Fibroblast of the conjunctiva (primary cell): ENCODE measurements at regions not wholly inside any gene's neighbourhood (a gene's known extent, or its start where the extent isn't known, plus 50 kb on each side); places are given as distances from the start of the nearest gene placed in this dataset.

Experiments
- DNase-seq: peaks from one replicate; pipeline ENCODE4 v3.0.0-alpha.2; 2010; ENCODE audit warnings: low read depth

DNA sequence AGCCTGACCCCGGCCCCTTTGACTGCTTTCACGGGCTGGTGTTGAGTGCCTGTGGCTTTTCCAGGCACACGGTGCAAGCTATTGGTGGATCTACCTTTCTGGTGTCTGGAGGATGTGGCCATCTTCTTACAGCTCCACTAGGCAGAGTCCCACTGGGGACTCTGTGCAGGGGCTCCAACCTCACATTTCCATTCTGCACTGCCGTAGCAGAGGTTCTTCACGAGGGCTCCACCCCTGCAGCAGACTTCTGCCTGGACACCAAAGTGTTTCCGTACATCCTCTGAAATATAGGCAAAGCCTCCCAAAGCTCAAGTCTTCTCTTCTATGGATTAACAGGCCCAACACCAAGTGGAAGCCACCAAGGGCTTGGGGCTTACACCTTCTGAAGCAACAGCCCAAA, 691.5 kb upstream of the POU3F2 start:
- no peak for DNase-seq

- no peak for DNase-seq
Measured at GRCh38 chr6:98146656-98147055, 687.7 kb upstream of the POU3F2 start.

DNA sequence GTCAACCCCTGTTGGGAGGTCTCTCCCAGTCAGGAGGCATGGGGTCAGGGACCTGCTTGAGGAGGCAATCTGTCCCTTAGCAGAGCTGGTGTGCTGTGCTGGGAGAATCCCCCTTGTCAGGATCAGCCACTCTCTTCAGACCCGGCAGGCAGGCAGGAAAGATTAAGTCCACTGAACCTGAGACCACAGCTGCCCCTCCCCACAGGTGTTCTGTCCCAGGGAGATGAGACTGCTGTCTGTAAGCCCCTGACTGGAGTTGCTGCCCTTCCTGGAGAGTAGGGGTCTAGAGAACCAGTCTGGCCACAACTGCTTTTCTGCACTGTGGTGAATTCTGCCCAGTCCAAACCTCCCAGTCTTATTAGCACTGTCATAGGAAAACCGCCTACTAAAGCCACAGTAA, 677.8 kb upstream of the POU3F2 start:
- no peak for DNase-seq

GRCh38 chr6:98179606-98180005, 654.8 kb upstream of the POU3F2 start:
- DNase-seq: no peak

DNA sequence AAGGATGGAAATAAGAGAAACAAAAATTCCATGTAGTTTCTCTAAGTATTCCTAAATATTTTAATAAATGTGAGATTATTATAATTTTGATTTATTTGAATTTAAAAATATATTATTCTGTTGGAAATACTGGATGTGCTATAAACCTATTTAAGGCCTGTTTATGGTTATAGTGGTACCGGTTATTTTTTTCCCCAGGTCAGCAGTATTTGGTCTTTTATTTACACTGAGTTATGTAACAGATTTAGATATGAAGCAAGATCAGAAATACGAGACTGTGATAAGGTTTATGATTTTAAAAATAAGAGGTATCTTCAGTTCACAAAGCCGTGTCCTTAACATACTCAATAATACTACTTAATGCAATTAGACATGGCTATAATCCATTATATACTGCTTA, 634.3 kb upstream of the POU3F2 start:
- DNase-seq: no peak

DNA sequence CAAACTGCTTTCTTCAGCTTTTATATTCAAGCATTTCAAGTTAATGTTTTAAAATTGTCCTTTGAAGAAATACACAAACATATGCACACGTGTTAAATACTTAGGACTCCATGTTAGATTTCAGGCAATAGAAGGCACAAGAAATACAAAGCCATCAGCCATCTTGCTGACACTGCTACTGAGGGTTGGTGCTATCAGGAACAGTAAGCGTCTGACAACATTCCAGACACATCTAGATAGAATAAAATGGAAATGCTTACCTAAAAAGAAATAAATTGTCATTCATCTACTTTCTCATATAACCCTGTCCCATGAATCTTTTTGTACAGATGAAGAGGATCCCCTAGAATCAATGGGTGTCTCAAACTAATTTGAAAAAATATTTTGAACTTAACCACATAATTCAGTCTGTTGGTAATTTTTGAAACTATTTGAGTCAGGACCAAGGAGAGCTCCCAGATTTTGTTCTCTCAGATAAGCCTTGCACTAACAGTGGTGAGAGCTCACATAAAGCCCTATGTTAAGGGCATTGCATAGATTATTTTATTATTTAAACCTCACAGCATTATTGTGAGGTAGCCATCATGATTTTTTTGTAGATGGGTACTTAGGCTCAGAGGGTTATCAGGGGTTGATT, 631.1 kb upstream of the POU3F2 start:
- no peak for DNase-seq

DNA sequence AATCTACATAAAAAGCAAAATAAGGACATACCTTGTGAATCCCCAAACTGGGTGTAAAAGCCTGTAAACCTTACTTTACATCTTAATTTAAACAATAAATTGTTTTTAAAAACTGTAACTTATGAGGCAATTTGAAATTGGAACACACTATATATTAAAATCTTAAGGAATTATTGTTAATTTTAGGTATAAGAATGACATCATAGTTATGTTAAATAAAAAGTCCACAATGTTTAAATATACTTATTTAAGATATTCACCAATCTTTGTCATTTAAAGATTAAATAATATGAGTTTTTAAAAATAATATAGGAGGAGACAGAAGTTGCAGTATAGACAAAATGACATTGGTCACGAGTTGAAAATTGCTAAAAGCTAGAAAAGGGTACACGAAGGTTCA, 621.9 kb upstream of the POU3F2 start:
- no peak for DNase-seq

- DNase-seq: no peak
Measured at GRCh38 chr6:98215531-98215930, 618.8 kb upstream of the POU3F2 start.

DNA sequence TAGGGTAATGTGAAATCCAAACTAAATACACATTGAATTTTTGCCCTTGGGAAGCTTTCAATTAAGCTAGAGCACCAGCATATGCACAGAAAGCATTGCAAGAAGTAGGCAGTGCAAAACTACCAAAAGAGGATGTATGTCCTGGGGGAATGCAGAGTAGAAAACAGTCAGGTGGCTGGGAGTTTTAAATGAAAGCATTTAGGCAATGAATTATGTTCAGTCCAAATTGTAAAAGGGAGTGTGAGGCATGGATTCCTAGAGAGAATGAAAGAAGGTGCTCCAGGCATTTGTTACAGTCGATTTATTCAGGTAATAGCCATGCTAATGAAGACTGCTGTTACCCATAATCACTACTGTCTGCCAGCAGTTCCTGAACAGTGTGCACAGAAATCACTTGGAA, 604.1 kb upstream of the POU3F2 start:
- no peak for DNase-seq

DNA sequence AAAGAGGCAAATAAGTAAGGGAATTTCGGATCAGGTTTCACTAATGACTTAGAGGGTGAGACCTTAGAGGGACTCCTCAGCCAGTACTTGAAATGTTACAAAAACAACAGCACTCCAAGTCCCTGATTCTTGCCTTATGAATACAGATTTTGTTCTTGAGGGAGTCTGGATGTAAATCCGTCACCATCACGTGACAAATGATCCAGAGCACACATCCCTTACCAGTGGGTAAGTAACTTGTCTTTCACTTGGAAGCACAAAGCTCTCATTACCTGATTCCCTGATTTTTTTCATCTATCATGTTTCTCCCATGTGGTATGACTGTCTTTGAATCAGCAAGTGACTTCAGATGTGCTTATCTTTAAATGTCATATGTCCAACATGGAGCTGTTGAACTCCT, 595.3 kb upstream of the POU3F2 start:
- DNase-seq: no peak

GRCh38 chr6:98241630-98242029, 592.7 kb upstream of the POU3F2 start:
- no peak for DNase-seq

DNA sequence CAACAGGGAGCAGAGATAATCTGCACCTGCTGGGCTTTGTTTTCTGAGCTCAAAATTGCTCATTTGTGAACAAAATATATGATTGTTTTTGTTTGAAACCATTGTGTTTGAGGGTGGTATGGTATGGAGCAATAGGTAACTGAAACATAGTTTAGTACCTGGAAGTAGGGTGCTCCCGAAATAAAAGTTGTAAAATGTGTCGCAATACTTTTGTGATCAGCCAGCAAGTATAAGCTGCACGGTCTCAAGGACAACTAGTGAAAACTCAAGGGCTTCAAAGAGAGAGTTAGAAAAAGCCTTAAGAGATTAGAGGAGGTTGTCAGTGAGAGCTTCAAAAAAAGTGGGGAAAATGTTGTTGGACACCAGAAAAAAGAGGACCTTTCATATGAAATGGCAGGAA, 579.8 kb upstream of the POU3F2 start:
- no peak for DNase-seq

DNA sequence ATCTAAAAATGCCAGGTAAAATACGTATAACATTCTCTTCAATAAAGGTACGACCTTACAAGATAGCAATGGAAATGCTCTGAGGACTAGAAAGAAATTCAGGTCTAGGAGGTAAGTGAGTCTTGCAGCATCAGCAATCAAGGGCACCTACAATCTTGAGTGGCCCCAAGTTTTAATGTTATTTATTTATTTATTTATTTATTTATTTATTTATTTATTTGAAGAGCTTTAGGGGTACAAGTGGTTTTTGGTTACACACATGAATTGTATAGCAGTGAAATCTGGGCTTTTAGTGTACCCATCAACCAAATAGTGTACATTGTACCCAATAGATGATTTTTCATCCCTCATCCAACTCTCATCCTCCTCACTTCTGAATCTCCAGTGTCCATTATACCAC, 574.0 kb upstream of the POU3F2 start:
- no peak for DNase-seq

DNA sequence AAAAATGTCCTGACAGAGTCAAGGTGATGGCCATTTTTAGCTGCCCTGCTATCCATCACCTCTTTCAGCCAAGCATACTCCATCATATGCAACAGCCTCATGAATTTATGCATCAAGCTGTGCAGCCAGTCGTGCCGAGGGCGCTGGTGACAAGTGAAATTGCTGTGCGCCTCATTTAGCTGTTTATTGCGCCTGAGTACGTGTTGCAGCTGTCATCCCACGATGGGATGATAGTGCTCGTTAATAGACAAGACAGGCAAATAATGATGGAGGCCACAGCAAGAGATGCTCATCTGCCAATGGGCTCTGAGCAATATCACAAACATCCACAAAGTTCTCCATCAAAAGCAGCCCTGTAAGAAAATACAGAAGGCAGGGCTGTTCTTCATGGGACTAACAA, 562.3 kb upstream of the POU3F2 start:
- no peak for DNase-seq

DNA sequence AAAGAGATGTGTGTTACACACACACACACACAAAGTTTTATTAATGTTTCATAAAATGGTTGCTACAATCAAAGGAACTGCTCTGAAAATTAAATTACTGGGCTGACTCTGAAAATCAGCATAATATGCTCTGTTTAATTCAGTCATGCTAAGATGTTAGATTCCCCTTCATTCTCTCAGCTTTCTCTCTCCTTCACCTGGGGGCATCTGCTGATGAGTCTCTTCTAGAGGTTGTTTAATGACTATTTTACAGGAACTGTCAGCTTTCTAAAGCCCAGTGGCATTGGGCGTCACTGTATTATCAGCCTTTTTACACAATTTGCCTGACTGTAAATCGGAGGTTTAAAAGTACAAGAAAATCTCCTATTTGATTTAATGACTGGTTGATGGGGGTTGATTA, 559.7 kb upstream of the POU3F2 start:
- DNase-seq: no peak

DNA sequence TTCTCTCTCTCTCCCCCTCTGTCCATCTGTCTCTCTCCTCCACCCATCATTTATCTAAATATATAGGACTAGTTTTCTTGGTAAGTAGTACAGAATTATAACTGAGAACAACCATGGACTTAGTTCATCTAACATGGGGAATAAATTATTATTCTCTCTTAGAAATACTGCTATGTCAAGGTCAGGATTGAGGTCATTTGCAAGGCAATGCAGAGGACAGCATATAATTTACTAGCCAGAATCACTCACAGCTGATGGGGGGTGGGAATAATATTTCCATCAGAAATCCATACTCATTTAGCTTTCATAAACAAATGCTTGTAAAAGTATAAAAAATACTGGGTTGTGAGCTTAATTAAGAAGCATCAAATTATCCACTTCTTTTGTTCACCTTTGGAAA, 553.9 kb upstream of the POU3F2 start:
- DNase-seq: no peak

GRCh38 chr6:98286620-98287019, 547.8 kb upstream of the POU3F2 start:
- no peak for DNase-seq

DNA sequence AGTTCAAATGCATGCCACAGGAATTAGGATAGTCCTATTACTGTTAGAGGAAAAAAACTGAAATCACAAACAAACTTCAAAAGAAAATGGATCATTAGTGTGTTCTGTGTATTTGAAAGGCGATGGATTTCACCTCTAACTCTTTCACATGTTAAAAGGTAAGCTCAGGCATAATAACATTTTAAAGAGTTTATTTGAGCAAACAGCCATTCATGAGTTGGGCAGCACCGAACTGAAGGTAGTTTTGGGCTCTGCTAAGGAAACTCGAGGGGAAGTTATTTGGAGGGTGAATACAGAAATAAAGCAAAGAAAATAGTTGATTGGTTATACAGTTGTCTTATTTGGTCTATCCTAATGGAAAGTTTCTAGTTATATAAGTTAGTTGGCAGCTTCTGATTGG, 546.5 kb upstream of the POU3F2 start:
- DNase-seq: no peak

DNA sequence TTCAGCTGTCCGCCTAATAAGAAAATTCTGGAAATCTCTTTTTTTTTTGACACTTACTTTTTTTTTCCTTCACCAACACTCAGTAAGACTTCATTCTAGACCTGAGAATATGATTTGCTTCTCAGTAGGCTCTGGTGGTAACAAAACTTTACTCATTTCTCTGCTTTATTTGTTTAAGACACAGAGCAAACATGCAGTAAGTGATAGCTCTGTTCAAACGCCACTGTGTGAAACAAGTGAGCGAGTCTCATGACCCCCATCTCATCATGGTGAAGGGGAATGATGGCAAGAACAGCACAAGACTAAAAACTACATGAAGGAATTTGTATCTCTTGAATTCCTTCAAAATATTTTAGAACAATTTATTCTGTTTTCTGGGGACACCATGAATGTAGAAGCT, 541.6 kb upstream of the POU3F2 start:
- no peak for DNase-seq

- DNase-seq: no peak
Measured at GRCh38 chr6:98295515-98296175, 538.7 kb upstream of the POU3F2 start.

DNA sequence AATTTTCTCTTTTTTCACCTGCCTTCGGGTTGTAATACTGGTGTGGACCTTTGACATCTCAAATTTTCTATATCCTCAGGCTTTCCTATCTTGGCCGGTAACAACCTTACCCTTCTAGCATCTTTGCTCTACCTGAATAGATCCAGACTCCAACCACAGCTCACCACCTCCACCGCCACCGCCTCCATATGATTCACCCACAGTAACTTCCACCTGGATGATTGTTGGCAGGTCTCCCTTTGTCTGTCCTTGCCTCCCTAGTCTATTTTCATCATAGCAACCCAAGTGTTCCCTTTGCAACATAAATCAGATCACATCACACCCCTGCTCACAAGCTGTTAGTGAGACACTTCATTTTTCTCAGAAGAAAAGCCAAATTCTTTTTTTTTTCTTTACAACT, 525.8 kb upstream of the POU3F2 start:
- DNase-seq: no peak

GRCh38 chr6:98310443-98310842, 523.9 kb upstream of the POU3F2 start:
- no peak for DNase-seq

GRCh38 chr6:98323605-98324004, 510.8 kb upstream of the POU3F2 start:
- no peak for DNase-seq

DNA sequence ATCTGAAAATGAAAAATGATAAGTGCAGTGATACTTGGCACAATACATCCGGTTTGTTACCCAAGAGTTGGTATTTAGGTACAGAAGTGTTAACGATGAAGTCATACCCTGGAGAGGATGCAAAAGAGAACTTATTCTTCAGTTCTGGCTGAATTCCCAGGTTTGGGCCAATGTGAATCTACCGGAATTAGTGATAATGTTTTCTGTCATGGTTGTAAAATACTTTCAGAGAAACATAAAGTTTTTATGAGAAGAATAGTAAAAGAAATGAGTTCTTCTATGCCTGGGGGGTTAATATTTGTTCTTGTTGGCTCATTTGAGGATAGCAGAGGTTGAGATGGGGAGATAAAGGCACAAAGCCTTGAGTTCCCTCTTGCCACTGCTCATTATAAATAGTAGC, 509.9 kb upstream of the POU3F2 start:
- no peak for DNase-seq
